H1 (cell line): ENCODE measurements at regions not wholly inside any gene's neighbourhood (a gene's known extent, or its start where the extent isn't known, plus 50 kb on each side); places are given as distances from the start of the nearest gene placed in this dataset.

Experiments
- CTCF ChIA-PET: fragments of 300-600 bp; sonication (Branson Sonifier 250); formaldehyde crosslinking; loops from one replicate; lab custom pipeline; 2021; ENCODE audit not compliant: partially characterized antibody; lab: Charles Lee
- POLR2A ChIA-PET: fragments of 300-600 bp; sonication (Branson Sonifier 250); formaldehyde crosslinking; loops from one replicate; lab custom pipeline; 2021; ENCODE audit warnings: inconsistent platforms; ENCODE audit not compliant: partially characterized antibody; lab: Charles Lee
- DNase-seq, 2 experiments: peaks; one replicate each; pipeline versions ENCODE4 v3.0.0 to v3.0.0-alpha.2; 2010 to 2022; ENCODE audit warnings: low spot score in 2 of 2, low read depth in 1 of 2, mixed read lengths in 1 of 2
- FAIRE-seq: peaks from 2 replicates; lab custom pipeline; 2011; peaks lifted over from hg19 to GRCh38; lab: Jason Lieb, UNC
- H2AFZ ChIP-seq: 2 replicates; pipeline ENCODE4 v1.8.1; 2012; ENCODE audit warnings: low read length, inconsistent platforms
- H2AK5ac ChIP-seq: 2 replicates; pipeline ENCODE4 v1.6.1; 2013; ENCODE audit warnings: low read depth, low read length
- H2BK120ac ChIP-seq: replicated peaks from 2 replicates; pipeline ENCODE3; 2013; ENCODE audit warnings: low read depth, low read length, inconsistent platforms
- H2BK12ac ChIP-seq: 2 replicates; pipeline ENCODE4 v1.6.1; 2013; ENCODE audit warnings: low read depth, low read length
- H2BK15ac ChIP-seq: 2 replicates; pipeline ENCODE4 v1.6.1; 2013; ENCODE audit warnings: low read length
- H2BK20ac ChIP-seq: 2 replicates; pipeline ENCODE4 v1.6.1; 2013; ENCODE audit warnings: low read length
- H2BK5ac ChIP-seq: 2 replicates; pipeline ENCODE4 v1.6.1; 2013; ENCODE audit warnings: low read depth, low read length
- H3K14ac ChIP-seq: 2 replicates; pipeline ENCODE4 v1.6.1; 2013; ENCODE audit warnings: inconsistent platforms; ENCODE audit not compliant: insufficient read length
- H3K18ac ChIP-seq: 2 replicates; pipeline ENCODE4 v1.6.1; 2013; ENCODE audit warnings: low read length; ENCODE audit errors: extremely low read depth
- H3K23ac ChIP-seq: 2 replicates; pipeline ENCODE4 v1.6.1; 2013; ENCODE audit warnings: inconsistent platforms; ENCODE audit not compliant: insufficient read length
- H3K23me2 ChIP-seq: 2 replicates; pipeline ENCODE4 v1.6.1; 2013; ENCODE audit warnings: low read depth, low read length
- H3K27ac ChIP-seq: 2 replicates; pipeline ENCODE4 v1.6.1; 2011; ENCODE audit warnings: low read depth, low read length, inconsistent platforms
- H3K27me3 ChIP-seq, 4 experiments: replicated peaks in 1 of 4; 1 replicate in 1 of 4; 2 replicates in 3 of 4; pipeline versions ENCODE4 v1.6.1 to v1.8.1; 2011 to 2013; ENCODE audit warnings: low read length in 3 of 4, mild to moderate bottlenecking in 3 of 4, inconsistent platforms in 2 of 4, mixed read lengths in 2 of 4, moderate library complexity in 1 of 4; ENCODE audit not compliant: control insufficient read depth in 3 of 4, insufficient read depth in 3 of 4; ENCODE audit errors: extremely low read depth in 1 of 4
- H3K36me3 ChIP-seq, 4 experiments: 2 replicates each; pipeline versions ENCODE4 v1.6.1 to v1.8.1; 2011 to 2013; ENCODE audit warnings: mild to moderate bottlenecking in 4 of 4, low read length in 3 of 4, moderate library complexity in 2 of 4, control low read depth in 1 of 4, inconsistent platforms in 1 of 4; ENCODE audit not compliant: insufficient read depth in 4 of 4, control insufficient read depth in 2 of 4
- H3K4ac ChIP-seq: replicated peaks from 2 replicates; pipeline ENCODE3; 2013; ENCODE audit warnings: low read length, low read depth, mixed read lengths, inconsistent platforms; ENCODE audit not compliant: insufficient read length
- H3K4me1 ChIP-seq, 4 experiments: replicated peaks in 1 of 4; 1 replicate in 1 of 4; 2 replicates in 3 of 4; pipeline versions ENCODE4 v1.6.1 to v1.8.1; 2011 to 2013; ENCODE audit warnings: low read length in 3 of 4, inconsistent platforms in 2 of 4, mixed read lengths in 1 of 4; ENCODE audit not compliant: insufficient read depth in 4 of 4, control insufficient read depth in 3 of 4
- H3K4me2 ChIP-seq, 2 experiments: 2 replicates each; pipeline versions ENCODE4 v1.6.1 to v1.8.1; 2011 to 2013; ENCODE audit warnings: low read depth in 2 of 2, low read length in 2 of 2, control low read depth in 1 of 2, inconsistent platforms in 1 of 2, mild to moderate bottlenecking in 1 of 2; ENCODE audit not compliant: insufficient read depth in 1 of 2
- H3K4me3 ChIP-seq, 4 experiments: fragments of 200-600, 300-600 bp in 1 of 4; sonication (generic), shearing (Covaris generic), sonication (Bioruptor Twin) in 1 of 4; 2 replicates each; pipeline versions ENCODE4 v1.5.1 to v1.8.1; 2011 to 2016; ENCODE audit warnings: low read length in 4 of 4, low read depth in 3 of 4, control low read depth in 2 of 4, inconsistent platforms in 2 of 4, mild to moderate bottlenecking in 2 of 4, mixed read lengths in 1 of 4, moderate library complexity in 1 of 4; ENCODE audit not compliant: insufficient read depth in 2 of 4; ENCODE audit errors: extremely low read depth in 1 of 4
- H3K56ac ChIP-seq: replicated peaks from 2 replicates; pipeline ENCODE3; 2013; ENCODE audit warnings: low read depth, mild to moderate bottlenecking, mixed read lengths, low read length, inconsistent platforms; ENCODE audit not compliant: insufficient read length
- H3K79me1 ChIP-seq: 2 replicates; pipeline ENCODE4 v1.6.1; 2013; ENCODE audit warnings: low read depth, low read length, control low read depth
- H3K79me2 ChIP-seq, 2 experiments: 2 replicates each; pipeline versions ENCODE4 v1.6.1 to v1.8.1; 2012 to 2013; ENCODE audit warnings: low read length in 2 of 2, mild to moderate bottlenecking in 2 of 2, inconsistent platforms in 1 of 2; ENCODE audit not compliant: insufficient read depth in 2 of 2, control insufficient read depth in 1 of 2
- H3K9ac ChIP-seq, 4 experiments: replicated peaks in 1 of 4; 1 replicate in 1 of 4; 2 replicates in 3 of 4; pipeline versions ENCODE4 v1.6.1 to v1.8.1; 2011 to 2013; ENCODE audit warnings: low read depth in 3 of 4, low read length in 3 of 4, control low read depth in 2 of 4, mild to moderate bottlenecking in 2 of 4, moderate library complexity in 2 of 4, inconsistent platforms in 1 of 4; ENCODE audit errors: extremely low read depth in 1 of 4
- H3K9me3 ChIP-seq, 2 experiments: 2 replicates each; pipeline versions ENCODE4 v1.6.1 to v1.8.1; 2012 to 2013; ENCODE audit warnings: mild to moderate bottlenecking in 2 of 2, moderate library complexity in 2 of 2, control low read depth in 1 of 2, inconsistent platforms in 1 of 2, low read depth in 1 of 2, low read length in 1 of 2, mixed read lengths in 1 of 2; ENCODE audit not compliant: insufficient read depth in 2 of 2
- H4K20me1 ChIP-seq, 2 experiments: replicated peaks in 1 of 2; 2 replicates each; pipeline versions ENCODE3 to v1.8.1; 2011 to 2013; ENCODE audit warnings: inconsistent platforms in 2 of 2, low read length in 2 of 2, mild to moderate bottlenecking in 1 of 2; ENCODE audit not compliant: insufficient read depth in 2 of 2, control insufficient read depth in 1 of 2
- H4K5ac ChIP-seq: 2 replicates; pipeline ENCODE4 v1.6.1; 2013; ENCODE audit warnings: low read length, low read depth, mixed read lengths, inconsistent platforms; ENCODE audit not compliant: insufficient read length
- H4K8ac ChIP-seq: 2 replicates; pipeline ENCODE4 v1.8.0; 2013; ENCODE audit warnings: mild to moderate bottlenecking, moderate library complexity, low read length, inconsistent platforms; ENCODE audit not compliant: insufficient read depth; ENCODE audit errors: extremely low read depth
- H4K91ac ChIP-seq: replicated peaks from 2 replicates; pipeline ENCODE3; 2013; ENCODE audit warnings: low read length, mixed read lengths, inconsistent platforms; ENCODE audit not compliant: insufficient read length
- BACH1 ChIP-seq: IDR thresholded peaks from 2 replicates; pipeline ENCODE4 v1.6.1; 2012; ENCODE audit warnings: low read length, improper control_type of control experiment
- BRCA1 ChIP-seq: IDR thresholded peaks from 2 replicates; pipeline ENCODE4 v1.6.1; 2012; ENCODE audit warnings: low read depth, low read length, improper control_type of control experiment
- GTF2F1 ChIP-seq: IDR thresholded peaks from 2 replicates; pipeline ENCODE4 v1.6.1; 2012; ENCODE audit warnings: low read depth, low read length, improper control_type of control experiment, borderline replicate concordance
- KDM1A ChIP-seq: fragments of 200-600, 300-600 bp; sonication (generic); IDR thresholded peaks from 2 replicates; pipeline ENCODE4 v1.7.1; 2016; ENCODE audit warnings: mild to moderate bottlenecking, low read length, borderline replicate concordance
- RXRA ChIP-seq: IDR thresholded peaks from 2 replicates; pipeline ENCODE4 v1.6.1; 2011; ENCODE audit warnings: low read depth, mild to moderate bottlenecking, low read length, moderate library complexity; ENCODE audit not compliant: insufficient read depth
- SP1 ChIP-seq: IDR thresholded peaks from 2 replicates; pipeline ENCODE4 v1.6.1; 2011; ENCODE audit warnings: low read depth, low read length
- SRF ChIP-seq: IDR thresholded peaks from 2 replicates; pipeline ENCODE4 v1.6.1; 2011; ENCODE audit warnings: mild to moderate bottlenecking, low read depth, low read length, moderate library complexity
- YY1 ChIP-seq: IDR thresholded peaks from 2 replicates; pipeline ENCODE4 v1.6.1; 2011; ENCODE audit warnings: low read depth, mild to moderate bottlenecking, low read length
- WGBS, 2 experiments: shearing (Covaris generic) in 1 of 2; methylation state at CpG; one replicate each; pipeline versions ENCODE4 v1.1.6 to v1.1.7; 2013 to 2015; ENCODE audit warnings: low lambda C conversion rate in 2 of 2, mixed read lengths in 2 of 2, inconsistent platforms in 1 of 2, low coverage in 1 of 2, missing lambda C conversion rate in 1 of 2; ENCODE audit not compliant: insufficient replicate concordance in 2 of 2, insufficient coverage in 1 of 2, insufficient read length in 1 of 2; ENCODE audit errors: extremely low coverage in 1 of 2, missing lambda C conversion rate in 1 of 2; 5-methylcytosine and 5-hydroxymethylcytosine counted together
- TF ChIP-seq, protein P1 (sequence below), 3 experiments: IDR thresholded peaks; 1 replicate in 2 of 3; 2 replicates in 1 of 3; pipeline versions ENCODE4 v1.5.1 to v1.6.1; 2011; ENCODE audit warnings: low read length in 3 of 3, mild to moderate bottlenecking in 3 of 3, inconsistent platforms in 2 of 3, low read depth in 1 of 3, moderate library complexity in 1 of 3; ENCODE audit not compliant: insufficient read depth in 1 of 3; ENCODE audit errors: control extremely low read depth in 1 of 3
- TF ChIP-seq, protein P2 (sequence below): IDR thresholded peaks from 2 replicates; pipeline ENCODE4 v1.6.1; 2012; ENCODE audit warnings: inconsistent platforms

DNA sequence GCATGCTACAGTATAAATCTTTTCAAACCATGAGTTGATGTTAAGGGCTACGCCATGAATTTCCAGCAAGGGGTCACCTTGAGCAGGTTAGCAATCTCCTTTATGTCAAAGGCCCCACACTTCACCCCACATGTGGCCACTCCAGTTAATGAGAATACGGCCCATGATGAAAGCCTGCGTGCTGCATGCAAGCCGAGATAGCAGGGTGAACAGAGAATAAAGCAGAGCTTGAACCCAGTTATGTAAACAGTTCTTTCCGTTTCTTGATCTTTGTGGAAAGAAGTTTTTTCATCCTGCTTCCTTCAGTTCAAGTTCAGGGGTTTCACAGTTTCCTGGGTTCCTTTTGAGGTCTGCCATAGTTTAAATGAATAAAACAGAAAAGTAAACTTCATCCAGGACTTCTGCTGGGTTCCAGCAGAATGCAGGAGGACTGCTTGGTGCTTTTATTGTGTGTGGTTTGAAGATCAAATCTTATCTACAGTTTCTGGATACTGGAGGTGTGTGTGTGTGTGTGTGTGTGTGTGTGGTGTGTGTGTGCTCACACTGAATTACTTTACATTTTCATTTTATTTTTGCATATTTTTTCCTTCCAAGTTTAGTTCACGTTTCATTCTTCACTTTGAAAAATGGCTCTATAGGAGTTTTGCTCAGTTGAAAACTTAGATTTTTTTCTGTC, 87.1 kb downstream of the HMHB1 start:
- H4K20me1 ChIP-seq: no peaks in the 10 kb centered on the region
- H3K23ac ChIP-seq: no peak overlapping the region
- no peak overlapping the region for H2BK5ac ChIP-seq
- H2AK5ac ChIP-seq: no peak overlapping the region
- no peak for FAIRE-seq
- H3K56ac ChIP-seq: no peak overlapping the region
- H3K18ac ChIP-seq: no peak overlapping the region
- H4K8ac ChIP-seq: no peak overlapping the region; the same call in 1 of the 2 replicates
- POLR2A ChIA-PET: no interaction called here
- H2BK120ac ChIP-seq: no peak overlapping the region
- no peaks in the 10 kb centered on the region for H3K79me1 ChIP-seq
- H3K14ac ChIP-seq: no peak overlapping the region
- no peaks in the 10 kb centered on the region for H3K79me2 ChIP-seq
- no peak for DNase-seq
- H3K4me3 ChIP-seq: no peak overlapping the region
- WGBS, 2 experiments: 92% methylated on average over 6 of the region's 6 CpGs; no CpG with 5 or more reads in 1 of the 2 experiments
- peaks cover 0 to 3% (median under 1%) of the 10 kb centered on the region in 4 experiments; a peak in 2 of 7 replicates for H3K4me1 ChIP-seq
- H2BK12ac ChIP-seq: no peak overlapping the region
- H2AFZ ChIP-seq: no peak overlapping the region
- no peaks in the 10 kb centered on the region for H3K27me3 ChIP-seq
- H2BK20ac ChIP-seq: no peak overlapping the region
- no peak for TF ChIP-seq RXRA
- TF ChIP-seq BACH1: no peak
- TF ChIP-seq, protein P1, sequence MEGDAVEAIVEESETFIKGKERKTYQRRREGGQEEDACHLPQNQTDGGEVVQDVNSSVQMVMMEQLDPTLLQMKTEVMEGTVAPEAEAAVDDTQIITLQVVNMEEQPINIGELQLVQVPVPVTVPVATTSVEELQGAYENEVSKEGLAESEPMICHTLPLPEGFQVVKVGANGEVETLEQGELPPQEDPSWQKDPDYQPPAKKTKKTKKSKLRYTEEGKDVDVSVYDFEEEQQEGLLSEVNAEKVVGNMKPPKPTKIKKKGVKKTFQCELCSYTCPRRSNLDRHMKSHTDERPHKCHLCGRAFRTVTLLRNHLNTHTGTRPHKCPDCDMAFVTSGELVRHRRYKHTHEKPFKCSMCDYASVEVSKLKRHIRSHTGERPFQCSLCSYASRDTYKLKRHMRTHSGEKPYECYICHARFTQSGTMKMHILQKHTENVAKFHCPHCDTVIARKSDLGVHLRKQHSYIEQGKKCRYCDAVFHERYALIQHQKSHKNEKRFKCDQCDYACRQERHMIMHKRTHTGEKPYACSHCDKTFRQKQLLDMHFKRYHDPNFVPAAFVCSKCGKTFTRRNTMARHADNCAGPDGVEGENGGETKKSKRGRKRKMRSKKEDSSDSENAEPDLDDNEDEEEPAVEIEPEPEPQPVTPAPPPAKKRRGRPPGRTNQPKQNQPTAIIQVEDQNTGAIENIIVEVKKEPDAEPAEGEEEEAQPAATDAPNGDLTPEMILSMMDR (IDR thresholded peaks at IDR 0.05; ENCODE audit: control extremely low read depth in 1 of 3, insufficient read depth in 1 of 3, low read depth in 1 of 3, low read length in 3 of 3): no peak
- TF ChIP-seq BRCA1: no peak
- no peak for TF ChIP-seq YY1
- no peak for TF ChIP-seq GTF2F1
- TF ChIP-seq KDM1A: no peak
- TF ChIP-seq, protein P2, sequence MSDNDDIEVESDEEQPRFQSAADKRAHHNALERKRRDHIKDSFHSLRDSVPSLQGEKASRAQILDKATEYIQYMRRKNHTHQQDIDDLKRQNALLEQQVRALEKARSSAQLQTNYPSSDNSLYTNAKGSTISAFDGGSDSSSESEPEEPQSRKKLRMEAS: no peak
- no peak for TF ChIP-seq SP1
- TF ChIP-seq SRF: no peak
- H3K36me3 ChIP-seq: no peaks in the 10 kb centered on the region
- no peak overlapping the region for H3K4ac ChIP-seq
- CTCF ChIA-PET: no interaction called here
- no peak overlapping the region for H3K27ac ChIP-seq
- H4K91ac ChIP-seq: no peak overlapping the region
- H3K9me3 ChIP-seq: no peaks in the 10 kb centered on the region
- H3K9ac ChIP-seq: no peak overlapping the region
- no peak overlapping the region for H4K5ac ChIP-seq
- H3K4me2 ChIP-seq: no peak overlapping the region
- no peak overlapping the region for H2BK15ac ChIP-seq
- H3K23me2 ChIP-seq: no peaks in the 10 kb centered on the region; the same call in 1 of the 2 replicates
